Bone marrow (tissue), 2 donors: ENCODE measurements at regions not wholly inside any gene's neighbourhood (a gene's known extent, or its start where the extent isn't known, plus 50 kb on each side); places are given as distances from the start of the nearest gene placed in this dataset.

Experiments used
- DNase-seq, 2 donors: peaks; one replicate each; lab custom pipeline; 2025; lab: John Stamatoyannopoulos, UW

DNA sequence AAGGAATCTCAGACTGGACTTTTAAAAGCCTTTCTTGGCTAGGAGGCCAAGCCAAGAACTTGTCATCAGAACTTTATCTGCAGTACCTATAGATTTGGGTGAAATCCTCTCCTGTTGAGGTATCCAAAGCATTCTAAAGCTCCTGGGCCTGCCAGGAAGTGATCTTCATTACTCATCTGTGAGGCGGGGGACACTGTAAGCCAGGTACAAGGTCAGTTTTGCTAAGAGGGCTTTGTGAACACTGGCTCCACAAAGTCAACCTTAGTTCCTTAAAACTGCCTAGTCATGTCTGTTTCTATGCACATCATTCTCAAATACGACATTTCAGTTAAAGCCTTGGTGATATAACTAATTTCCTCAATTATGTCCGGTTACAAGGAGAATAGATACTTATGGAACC, 236.7 kb downstream of the PIK3R1 start:
- DNase-seq: peak in 1 of 2 donors; percentile 42

DNA sequence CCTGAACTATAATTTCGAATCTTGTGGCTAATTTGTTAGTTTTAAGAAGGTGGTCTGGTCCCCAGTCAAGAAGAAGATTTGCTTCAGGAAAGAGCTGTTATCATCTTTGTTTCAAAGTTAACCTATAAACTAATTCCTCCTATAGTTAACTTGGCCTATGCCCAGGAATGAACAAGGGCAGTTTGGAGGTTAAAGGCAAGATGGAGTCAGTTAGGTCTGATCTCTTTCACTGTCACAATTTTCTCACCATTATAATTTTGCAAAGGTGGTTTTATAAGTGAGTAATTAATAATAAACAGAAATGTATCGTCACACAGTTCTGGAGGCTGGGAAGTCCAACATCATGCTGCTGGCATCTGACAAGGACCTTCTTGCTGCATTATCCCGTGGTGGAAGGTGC, 238.6 kb downstream of the PIK3R1 start:
- DNase-seq: no peak

DNA sequence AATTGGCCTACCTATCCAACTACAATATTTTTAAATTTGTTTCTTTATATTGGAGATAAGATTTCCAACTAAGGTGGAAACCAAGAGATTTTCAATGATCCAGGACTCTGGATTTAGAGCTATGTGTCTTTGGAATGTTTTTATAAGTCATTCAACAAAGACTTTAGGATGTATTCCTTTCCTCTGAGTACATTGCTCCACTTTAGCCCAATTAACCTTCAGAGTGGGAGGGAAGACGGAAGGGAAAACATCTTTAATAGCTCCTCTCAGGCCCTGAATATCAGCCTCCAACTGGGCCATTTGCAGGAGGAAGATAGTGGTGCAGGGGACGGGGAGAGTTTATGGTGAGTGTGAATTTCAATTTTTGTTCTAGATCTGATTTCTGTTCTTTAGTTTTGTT, 239.2 kb downstream of the PIK3R1 start:
- DNase-seq: no peak

GRCh38 chr5:68455216-68455615, 239.7 kb downstream of the PIK3R1 start:
- DNase-seq: no peak

- no peak for DNase-seq
Observed at GRCh38 chr5:68456756-68457217, 241.2 kb downstream of the PIK3R1 start.

DNA sequence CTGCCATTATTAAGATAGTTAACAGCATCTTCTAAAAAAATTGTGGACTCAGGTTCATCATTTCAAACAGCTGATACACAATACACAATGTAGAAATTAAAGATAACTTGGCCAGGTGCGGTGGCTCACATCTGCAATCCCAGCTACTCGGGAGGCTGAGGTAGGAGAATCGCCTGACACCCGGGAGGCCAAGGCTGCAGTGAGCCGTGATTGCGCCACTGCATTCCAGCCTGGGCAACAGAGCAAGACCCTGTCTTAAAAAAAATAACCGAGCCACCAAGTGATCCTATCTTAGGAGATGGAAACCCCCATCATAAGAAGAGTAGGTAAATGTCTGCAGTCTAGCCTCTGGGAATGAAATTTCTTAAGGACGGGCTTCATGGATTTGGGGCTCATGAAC, 241.7 kb downstream of the PIK3R1 start:
- no peak for DNase-seq

GRCh38 chr5:68458416-68459021, 243.0 kb downstream of the PIK3R1 start:
- no peak for DNase-seq

GRCh38 chr5:68459093-68459809, 243.7 kb downstream of the PIK3R1 start:
- no peak for DNase-seq

- no peak for DNase-seq
Observed at GRCh38 chr5:68459810-68460139, 244.2 kb downstream of the PIK3R1 start.

GRCh38 chr5:68460147-68460798, 244.7 kb downstream of the PIK3R1 start:
- DNase-seq: peak in 1 of 2 donors; percentile 57

- no peak for DNase-seq
Observed at GRCh38 chr5:68463606-68464005, 248.1 kb downstream of the PIK3R1 start.

DNA sequence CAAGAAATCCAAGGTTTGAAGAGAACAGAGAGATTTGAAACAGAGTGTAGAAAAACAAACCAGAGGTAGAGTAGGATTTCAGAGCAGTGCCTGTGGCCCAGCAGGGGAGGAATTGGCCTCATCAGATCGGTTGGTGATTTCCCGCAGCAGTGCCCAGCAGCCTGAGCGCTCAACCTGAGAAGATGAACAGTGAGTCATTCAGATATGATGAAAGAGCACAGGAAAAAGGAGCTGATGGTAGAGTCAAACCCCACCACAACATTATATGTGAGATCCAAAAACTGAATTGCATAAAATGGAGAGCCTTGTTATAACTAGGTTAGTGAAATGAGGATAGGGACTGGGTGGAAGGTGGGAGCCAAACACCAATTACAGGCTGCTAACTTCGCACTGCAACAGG, 248.9 kb downstream of the PIK3R1 start:
- peak in 1 of 2 donors; percentile 61 for DNase-seq

- DNase-seq: no peak
Observed at GRCh38 chr5:68465133-68465532, 249.6 kb downstream of the PIK3R1 start.

DNA sequence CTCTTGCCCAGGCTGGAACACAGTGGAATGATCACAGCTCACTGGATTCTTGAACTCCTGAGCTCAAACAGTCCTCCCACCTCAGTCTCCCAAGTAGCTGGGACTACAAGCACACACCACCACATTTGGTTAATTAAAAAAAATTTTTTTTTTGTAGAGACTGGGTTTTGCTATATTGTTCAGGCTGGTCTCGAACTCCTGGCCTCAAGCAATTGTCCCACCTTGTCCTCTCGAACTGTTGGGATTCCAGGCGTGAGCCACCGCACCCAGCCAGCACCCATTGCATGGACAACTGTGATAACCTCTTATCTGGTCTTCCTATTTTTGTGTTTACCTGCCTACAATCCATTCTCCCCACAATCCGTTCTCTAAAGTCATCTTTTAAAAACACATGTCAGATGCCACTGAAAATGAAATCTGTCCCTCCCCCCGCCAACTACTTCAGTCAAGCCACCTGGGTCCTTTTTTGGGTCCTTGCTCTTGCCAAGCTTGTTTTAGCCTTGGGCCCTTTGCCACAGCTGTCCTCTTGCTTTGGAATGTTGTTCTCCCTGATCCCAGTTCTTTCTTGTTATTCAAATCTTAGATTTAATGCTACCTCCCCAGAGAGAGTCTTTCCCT, 250.5 kb downstream of the PIK3R1 start:
- DNase-seq: no peak

GRCh38 chr5:68467208-68467607, 251.7 kb downstream of the PIK3R1 start:
- DNase-seq: no peak

DNA sequence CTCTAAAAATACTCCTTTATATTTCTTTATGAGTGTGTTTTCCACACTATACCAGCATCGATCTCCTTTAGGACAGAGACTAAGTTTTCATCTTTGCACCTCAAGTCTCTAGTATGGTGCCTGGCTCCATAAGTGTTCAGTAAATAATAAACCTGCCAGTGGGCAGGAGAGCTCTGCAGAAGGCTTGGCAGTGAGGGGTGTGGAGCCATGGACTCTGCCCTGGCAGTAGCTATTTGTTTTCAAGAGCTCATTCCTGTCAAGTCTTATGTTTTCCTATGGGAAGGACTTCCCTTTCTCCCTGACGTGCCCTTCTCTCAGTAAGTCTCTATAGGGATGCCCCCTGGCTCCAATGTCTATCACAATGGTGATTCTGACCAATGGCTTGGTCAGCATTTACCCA, 252.2 kb downstream of the PIK3R1 start:
- DNase-seq: no peak

DNA sequence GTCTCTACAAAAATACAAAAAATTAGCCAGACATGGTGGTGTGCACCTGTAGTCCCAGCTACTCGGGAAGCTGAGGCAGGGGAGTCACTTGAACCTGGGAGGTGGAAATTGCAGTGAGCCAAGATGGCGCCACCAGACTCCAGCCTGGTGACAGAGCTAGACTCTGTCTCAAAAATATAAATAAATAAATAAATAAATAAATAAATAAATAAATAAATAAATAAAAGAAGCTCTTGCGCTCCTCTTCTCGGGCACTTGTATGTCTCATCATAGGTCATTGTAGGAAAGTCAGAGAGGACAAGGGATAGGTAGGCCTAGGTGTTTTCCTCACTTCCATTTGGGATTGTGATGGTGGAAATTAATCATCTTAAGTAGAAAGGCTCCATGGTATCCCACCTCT, 252.8 kb downstream of the PIK3R1 start:
- no peak for DNase-seq

GRCh38 chr5:68475476-68475983, 260.0 kb downstream of the PIK3R1 start:
- DNase-seq: no peak

GRCh38 chr5:68476854-68477253, 261.3 kb downstream of the PIK3R1 start:
- DNase-seq: no peak

DNA sequence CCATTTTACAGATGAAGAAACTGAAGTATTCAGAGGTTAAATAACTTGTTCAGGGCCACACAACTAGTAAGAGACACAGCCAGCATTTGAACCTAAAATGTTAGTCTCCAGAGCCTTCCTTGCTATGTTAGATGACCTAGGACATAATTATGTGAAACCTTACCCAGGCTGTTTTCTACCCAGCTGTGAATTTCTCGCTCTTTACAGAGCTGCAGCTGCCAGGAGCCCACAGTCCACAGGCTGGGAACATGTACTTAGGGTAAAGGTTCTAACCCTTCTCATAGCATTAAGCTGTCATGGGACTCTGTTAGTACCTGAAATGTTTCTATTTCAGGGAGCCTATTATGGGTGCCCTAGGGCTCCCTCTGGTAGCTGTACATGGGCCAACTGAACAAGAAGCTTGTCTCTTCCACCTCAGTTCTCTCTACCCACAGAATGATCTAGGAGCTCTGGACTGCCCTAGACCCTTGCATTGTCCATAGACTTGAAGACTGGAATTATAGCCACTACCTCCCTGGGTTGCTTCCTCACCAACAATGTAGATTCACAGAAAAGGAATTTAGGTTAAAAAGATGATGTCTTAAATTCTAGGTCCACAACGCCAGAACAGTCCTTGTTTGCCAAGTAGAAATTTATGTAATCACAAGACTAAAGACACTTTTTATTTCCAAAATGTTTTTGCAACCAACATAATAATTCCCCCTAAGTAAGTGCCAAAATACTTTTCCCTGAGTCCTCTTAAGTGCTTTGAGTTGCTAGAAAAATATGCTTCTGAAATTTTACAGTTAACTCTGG, 262.9 kb downstream of the PIK3R1 start:
- no peak for DNase-seq

- DNase-seq: no peak
Observed at GRCh38 chr5:68479524-68479923, 264.0 kb downstream of the PIK3R1 start.
